ENCODE measurements at regions not wholly inside any gene's neighbourhood (a gene's known extent, or its start where the extent isn't known, plus 50 kb on each side); places are given as distances from the start of the nearest gene placed in this dataset.

GRCh38 chr15:53454843-53455721 lies 304.4 kb downstream of the WDR72 start:
- H3K4me3 ChIP-seq, result no peak overlapping the region
- FAIRE-seq (peak; percentile 99), ATAC-seq (peak; percentile 76 to 89), DNase-seq (ENCODE audit: low read depth in 1 of 2, low spot score in 1 of 2) (peak; percentile 29 to 92)
- H3K9me3 ChIP-seq, result no peaks in the 10 kb centered on the region
- POLR2A ChIA-PET, result no interaction called here
- H3K4me1 ChIP-seq, result peaks cover 49% of the 10 kb centered on the region
- CTCF ChIA-PET, result no interaction called here
- peak overlapping the region; percentile 75 to 78 for H3K27ac ChIP-seq
- WGBS (ENCODE audit: missing lambda C conversion rate), result under 1% methylated on average over 8 of the region's 8 CpGs
- peak overlapping the region; percentile 67 for H3K4me2 ChIP-seq
- no peak for TF ChIP-seq ELK1 (IDR thresholded peaks at IDR 0.05; ENCODE audit: low read depth, low read length)
- TF ChIP-seq TP53 (CRISPR knock-in tag; IDR thresholded peaks at IDR 0.05), result no peak
- peak; percentile 69 for TF ChIP-seq MYC (IDR thresholded peaks at IDR 0.05; ENCODE audit: borderline replicate concordance, low read length)
- TF ChIP-seq HOXA7 (CRISPR knock-in tag; IDR thresholded peaks at IDR 0.05), result no peak
- TF ChIP-seq FOSL2 (IDR thresholded peaks at IDR 0.05), result peak; percentile 76
- peak; percentile 89 for TF ChIP-seq FOSL2 (CRISPR knock-in tag; IDR thresholded peaks at IDR 0.05)
- TF ChIP-seq GATA3 (IDR thresholded peaks at IDR 0.05; ENCODE audit: borderline replicate concordance), result peak; percentile 95
- TF ChIP-seq JUN (IDR thresholded peaks at IDR 0.05), result peak; percentile 84 to 99; a peak in 4 of 5 replicates
- TF ChIP-seq REST (IDR thresholded peaks at IDR 0.05), result no peak
- peak; percentile 95; the same call in 2 of the 3 replicates for TF ChIP-seq BCL3 (IDR thresholded peaks at IDR 0.05)
- no peak for TF ChIP-seq TFCP2L1 (CRISPR knock-in tag; IDR thresholded peaks at IDR 0.05)
- TF ChIP-seq MAZ (IDR thresholded peaks at IDR 0.05; ENCODE audit: borderline replicate concordance, low read depth, low read length), result no peak
- TF ChIP-seq MAX (IDR thresholded peaks at IDR 0.05), result peak; percentile 85
- TF ChIP-seq HOXB5 (CRISPR knock-in tag; IDR thresholded peaks at IDR 0.05), result 0 out of 2 replicates have a peak, but pooled peaks have one; percentile 57
- TF ChIP-seq EHMT2 (IDR thresholded peaks at IDR 0.05; ENCODE audit: low read depth), result no peak
- peak; percentile 27; the same call in 1 of the 3 replicates for TF ChIP-seq SMC3 (IDR thresholded peaks at IDR 0.05)
- TF ChIP-seq ZC3H11A (IDR thresholded peaks at IDR 0.05), result no peak
- TF ChIP-seq ESRRA (IDR thresholded peaks at IDR 0.05; ENCODE audit: borderline replicate concordance, low read length), result no peak
- no peak for TF ChIP-seq FOSB (CRISPR knock-in tag; IDR thresholded peaks at IDR 0.05)
- peak; percentile 61 for TF ChIP-seq HES2 (IDR thresholded peaks at IDR 0.05)
- peak; percentile 93; a peak in 4 of 5 replicates for TF ChIP-seq EP300 (IDR thresholded peaks at IDR 0.05)
- no peak for TF ChIP-seq HMGXB4 (CRISPR knock-in tag; IDR thresholded peaks at IDR 0.05; ENCODE audit: borderline replicate concordance)
- TF ChIP-seq JUNB (IDR thresholded peaks at IDR 0.05), result peak; percentile 94
- no peak for TF ChIP-seq POLR2A (IDR thresholded peaks at IDR 0.05; ENCODE audit: low read length)
- no peak for TF ChIP-seq ATOH8 (CRISPR knock-in tag; IDR thresholded peaks at IDR 0.05; ENCODE audit: low read depth)
- no peak for TF ChIP-seq SREBF2 (IDR thresholded peaks at IDR 0.05)
- TF ChIP-seq FOXS1 (CRISPR knock-in tag; IDR thresholded peaks at IDR 0.05), result no peak
- no peak for TF ChIP-seq MAFK (IDR thresholded peaks at IDR 0.05; ENCODE audit: partially characterized antibody)
- TF ChIP-seq EHF (CRISPR knock-in tag; IDR thresholded peaks at IDR 0.05), result peak; percentile 22; the same call in 1 of the 2 replicates
- TF ChIP-seq NFE2L2 (conservative IDR thresholded peaks at IDR 0.05; ENCODE audit: low read length), result no peak
- TF ChIP-seq RAD21 (conservative IDR thresholded peaks at IDR 0.05 in 1 of 2, IDR thresholded peaks at IDR 0.05 in 1 of 2), result peak in 1 of 2 experiments; percentile 50; a peak in 3 of 5 replicates
- TF ChIP-seq HEYL (CRISPR knock-in tag; IDR thresholded peaks at IDR 0.05), result no peak
- no peak for TF ChIP-seq RFX5 (IDR thresholded peaks at IDR 0.05)
